Heart left ventricle (tissue), 13 donors: ENCODE measurements at regions not wholly inside any gene's neighbourhood (a gene's known extent, or its start where the extent isn't known, plus 50 kb on each side); places are given as distances from the start of the nearest gene placed in this dataset.

ENCODE experiments used
- CTCF ChIP-seq, 12 donors: fragments of 200-600 bp; sonication (generic) in 4 of 12; IDR thresholded peaks; one replicate each; pipeline versions ENCODE4 v1.5.0 to v1.8.0; 2018 to 2022; ENCODE audit warnings: antibody characterized with exemption in 12 of 12, mild to moderate bottlenecking in 5 of 12
- POLR2A ChIP-seq, 2 donors: fragments of 450-650 bp; IDR thresholded peaks; one replicate each; pipeline ENCODE4 v1.6.1; 2017; ENCODE audit warnings: antibody characterized with exemption in 2 of 2, mild to moderate bottlenecking in 2 of 2, moderate library complexity in 2 of 2
- donor health status: ischemic (EF 13 %, LVEDD 7.1; RV severe dilation, severe dysfunction).
- donor health status: DM: no; HTN: yes; CAD: no.
- donor health status: DM: no; HTN: no; CAD: no.
- donor health status: ischemic (EF 25% LVEDD 6.9; RV normal size, moderate dysfunction).
- donor health status: ischemic (EF 25% LVEDD 5.7; RV mildly dilated, moderate dysfunction).
- donor health status: ischemic (EF 35%, LVEDD 5.7; RV mildly dilated, moderate dysfunction).
- donor health status: nonischemic (EF 11% LVEDD 7.7; RV severe dilation, severe dysfunction).
- donor health status: DM: yes; HTN: yes; CAD: no.
- donor health status: PGD.
- donor health status: ischemic (EF 29% LVEDD 5.4; RV normal size, mild dysfunction).
- donor health status: nonischemic (EF 23%, LVEDD 6.1; RV moderate dilation, normal function).

DNA sequence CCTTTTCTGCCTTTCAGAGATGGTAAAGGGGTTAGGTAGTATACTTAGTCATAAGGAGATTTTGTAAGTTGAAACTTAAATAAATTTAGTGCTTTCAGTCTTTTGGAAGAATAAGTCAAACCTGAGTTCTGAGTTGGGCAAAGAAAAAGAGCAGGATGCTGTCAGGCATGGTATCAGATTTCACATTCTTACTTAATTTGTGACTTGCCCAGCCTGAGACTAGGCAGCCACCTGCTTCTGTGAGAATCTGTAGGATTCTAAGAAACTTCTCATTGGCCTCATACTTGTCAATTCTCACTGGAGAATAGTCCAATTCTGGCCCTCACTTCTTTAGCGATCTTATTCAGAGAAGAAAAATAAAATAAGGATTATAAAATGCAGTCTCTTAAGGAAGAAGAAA lies 577.5 kb downstream of the DIPK2A start:
- TF ChIP-seq CTCF (IDR thresholded peaks at IDR 0.05) (no peak), POLR2A (IDR thresholded peaks at IDR 0.05) (no peak)
